HepG2 (cell line): ENCODE measurements at regions not wholly inside any gene's neighbourhood (a gene's known extent, or its start where the extent isn't known, plus 50 kb on each side); places are given as distances from the start of the nearest gene placed in this dataset.
A peak's percentile ranks its signal among the peaks of the same experiment; 100 is the strongest.

Source experiments
- ATAC-seq: fragments of 200-7000 bp; cut with Tn5 transposase; 3 replicates; pipeline ENCODE4 v1.9.1; 2020; ENCODE audit warnings: mild to moderate bottlenecking, moderate library complexity
- BruUV-seq: library from RNA; stranded (reverse); fragments of 400-500 nt; replicated peaks from 2 replicates; lab custom pipeline; 2021; lab: Mats Ljungman, UMichigan
- CTCF ChIA-PET: fragments of 300-600 bp; formaldehyde crosslinking; extraction: SDS; loops from one replicate; lab custom pipeline; 2021; ENCODE audit warnings: low total read pairs, inconsistent platforms, low intra/inter-chr PET ratio; lab: Yijun Ruan, JAX
- POLR2A ChIA-PET: fragments of 350-600 bp; sonication (Branson Sonifier 250); formaldehyde crosslinking; loops from one replicate; lab custom pipeline; 2020; ENCODE audit warnings: antibody characterized with exemption, inconsistent platforms; lab: Yijun Ruan, JAX
- DNase-seq: peaks from one replicate; pipeline ENCODE4 v3.0.0-alpha.2; 2015; ENCODE audit warnings: low spot score
- FAIRE-seq: peaks from 3 replicates; lab custom pipeline; 2011; peaks lifted over from hg19 to GRCh38; lab: Jason Lieb, UNC
- H2AFZ ChIP-seq: one replicate; pipeline ENCODE4 v1.6.1; 2011; ENCODE audit warnings: low read length, inconsistent platforms
- H3K27ac ChIP-seq: fragments of 300-600 bp; 3 replicates; pipeline ENCODE4 v1.8.0; 2011; ENCODE audit warnings: mixed run types, mild to moderate bottlenecking, mixed read lengths, low read length, inconsistent platforms; ENCODE audit not compliant: insufficient read depth; ENCODE audit errors: extremely low read length
- H3K27me3 ChIP-seq, 2 experiments: fragments of 200-600 bp in 1 of 2; 2 replicates in 1 of 2; 3 replicates in 1 of 2; pipeline versions ENCODE4 v1.6.0 to v1.8.0; 2011; ENCODE audit warnings: low read length in 2 of 2, mild to moderate bottlenecking in 2 of 2, moderate library complexity in 2 of 2, inconsistent platforms in 1 of 2; ENCODE audit not compliant: insufficient read depth in 2 of 2, control insufficient read depth in 1 of 2
- H3K36me3 ChIP-seq, 2 experiments: fragments of 200-600 bp in 1 of 2; replicated peaks in 1 of 2; 2 replicates in 1 of 2; 3 replicates in 1 of 2; pipeline versions ENCODE4 v1.5.1 to v1.8.0; 2011; ENCODE audit warnings: low read length in 2 of 2, inconsistent platforms in 1 of 2; ENCODE audit not compliant: insufficient read depth in 2 of 2, control insufficient read depth in 1 of 2
- H3K4me1 ChIP-seq: 2 replicates; pipeline ENCODE4 v1.5.1; 2012; ENCODE audit warnings: low read length, inconsistent platforms; ENCODE audit not compliant: insufficient read depth
- H3K4me2 ChIP-seq: 2 replicates; pipeline ENCODE4 v1.6.0; 2011; ENCODE audit warnings: low read depth, low read length, inconsistent platforms
- H3K4me3 ChIP-seq, 3 experiments: fragments of 200-600 bp in 1 of 3; sonication (generic), shearing (Covaris generic) in 1 of 3; replicated peaks in 1 of 3; 2 replicates each; pipeline ENCODE4 v1.5.1; 2011 to 2016; ENCODE audit warnings: low read length in 3 of 3, inconsistent platforms in 2 of 3, low read depth in 2 of 3, mild to moderate bottlenecking in 2 of 3, control low read depth in 1 of 3, mixed read lengths in 1 of 3; ENCODE audit not compliant: insufficient read depth in 1 of 3
- H3K79me2 ChIP-seq: one replicate; pipeline ENCODE4 v1.6.1; 2011; ENCODE audit warnings: low read length, inconsistent platforms; ENCODE audit not compliant: insufficient read depth
- H3K9ac ChIP-seq: 2 replicates; pipeline ENCODE4 v1.6.0; 2011; ENCODE audit warnings: mild to moderate bottlenecking, low read depth, low read length, inconsistent platforms; ENCODE audit not compliant: insufficient read depth
- H3K9me3 ChIP-seq: 2 replicates; pipeline ENCODE4 v1.5.1; 2012; ENCODE audit warnings: mild to moderate bottlenecking, low read length
- H4K20me1 ChIP-seq: 2 replicates; pipeline ENCODE4 v1.6.0; 2011; ENCODE audit warnings: inconsistent platforms, mild to moderate bottlenecking, low read length, moderate library complexity; ENCODE audit not compliant: insufficient read depth
- ELF3 ChIP-seq: IDR thresholded peaks from 2 replicates; pipeline ENCODE4 v1.6.1; 2016; ENCODE audit warnings: missing genetic modification reagents, missing compliant biosample characterization
- FOSL2 ChIP-seq: sonication (generic); formaldehyde crosslinking; IDR thresholded peaks from 2 replicates; pipeline ENCODE4 v1.4.0; 2020; ENCODE audit warnings: missing genetic modification reagents
- HCFC1 ChIP-seq: fragments of 150-350 bp; IDR thresholded peaks from 2 replicates; pipeline ENCODE4 v1.6.1; 2014; ENCODE audit warnings: low read depth, low read length
- ZBTB20 ChIP-seq: sonication (generic); formaldehyde crosslinking; IDR thresholded peaks from 2 replicates; pipeline ENCODE4 v1.8.1; 2023; ENCODE audit warnings: missing genetic modification reagents, low read depth, mild to moderate bottlenecking, borderline replicate concordance
- ZNF343 ChIP-seq: sonication (generic); formaldehyde crosslinking; IDR thresholded peaks from 2 replicates; pipeline ENCODE4 v1.4.0; 2020; ENCODE audit warnings: mild to moderate bottlenecking, missing genetic modification reagents
- WGBS: methylation state at CpG from one replicate; pipeline ENCODE4 v1.1.6; 2017; ENCODE audit warnings: low lambda C conversion rate; 5-methylcytosine and 5-hydroxymethylcytosine counted together
- in situ Hi-C: cut with HindIII; loops from 2 replicates; pipeline ENCODE4 v1.10.0; 2017; ENCODE audit warnings: low pct_unique_long_range_greater_than_20kb; ENCODE audit not compliant: extremely low pct_ligation_motif_present
- intact Hi-C: fragments of 100-400 bp; cut with micrococcal nuclease; formaldehyde crosslinking; loops from one replicate; pipeline ENCODE4 v1.10.0; 2022; ENCODE audit not compliant: unreplicated experiment
- TF ChIP-seq, protein P1 (sequence below): sonication (generic); formaldehyde crosslinking; IDR thresholded peaks from 2 replicates; pipeline ENCODE4 v1.9.0; 2021; ENCODE audit warnings: missing genetic modification reagents, mild to moderate bottlenecking, borderline replicate concordance
- TF ChIP-seq, protein P2 (sequence below): sonication (generic); formaldehyde crosslinking; IDR thresholded peaks from 2 replicates; pipeline ENCODE4 v1.8.1; 2023; ENCODE audit warnings: mild to moderate bottlenecking, moderate library complexity, missing genetic modification reagents

GRCh38 chr4:138672393-138672976, 343.1 kb upstream of the NOCT start:
- no peaks in the 10 kb centered on the region for H3K36me3 ChIP-seq
- TF ChIP-seq ZNF343 (peak; percentile 78; the same call in 1 of the 2 replicates), ELF3 (CRISPR knock-in tag) (no peak)
- H3K9me3 ChIP-seq, result no peaks in the 10 kb centered on the region
- peak overlapping the region; percentile 53 for H3K4me2 ChIP-seq
- no peak overlapping the region for H3K27ac ChIP-seq
- 0 out of 5 replicates have a peak, but pooled peaks cover 0 to 5% of the 10 kb centered on the region in 2 experiments for H3K27me3 ChIP-seq
- FAIRE-seq, result no peak
- H3K79me2 ChIP-seq, result no peaks in the 10 kb centered on the region
- in situ Hi-C loops (loop anchor here (10.0 kb wide), 1 partner anchor 98 kb away; no protein-coding TSS in a partner anchor), intact Hi-C loops (no loop called here)
- no peak overlapping the region for H2AFZ ChIP-seq
- DNase-seq, result no peak
- ChIA-PET CTCF (no interaction called here), POLR2A (no interaction called here)
- no peak overlapping the region for H3K9ac ChIP-seq
- no peaks in the 10 kb centered on the region for H4K20me1 ChIP-seq
- H3K4me3 ChIP-seq, result 0 out of 6 replicates have a peak overlapping the region, but pooled peaks of 1 of the 3 experiments have one; percentile 32
- ATAC-seq, result peak; percentile 54
- peaks cover 19% of the 10 kb centered on the region for H3K4me1 ChIP-seq
- 29% methylated on average over 9 of the region's 9 CpGs for WGBS
- BruUV-seq, result no TSS peak

DNA sequence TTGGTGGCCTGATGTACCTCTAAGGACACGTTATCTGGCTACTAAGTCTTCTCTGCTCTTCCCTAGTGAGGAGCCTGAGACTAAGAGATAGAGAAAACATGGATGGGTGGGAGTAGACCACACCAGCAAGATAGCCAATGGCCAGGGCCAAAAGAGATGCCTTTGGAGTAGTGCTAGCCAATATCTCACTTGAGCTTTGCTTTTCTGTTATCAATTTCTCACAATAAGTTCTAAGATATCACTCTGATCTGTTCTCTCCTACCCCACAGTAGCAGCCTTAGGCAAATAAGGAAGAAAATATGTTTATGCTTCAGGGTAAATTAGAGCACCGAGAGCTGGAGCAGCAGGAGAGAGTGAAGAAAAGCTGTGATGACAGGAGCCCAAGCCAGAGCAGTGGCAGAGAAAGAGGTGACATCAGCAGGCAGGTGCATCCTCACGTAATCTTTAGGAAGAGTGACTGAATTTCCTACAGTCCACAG, 343.9 kb upstream of the NOCT start:
- no peak for FAIRE-seq
- 5% methylated on average over 3 of the region's 3 CpGs for WGBS
- 0 out of 5 replicates have a peak, but pooled peaks cover 0 to 5% of the 10 kb centered on the region in 2 experiments for H3K27me3 ChIP-seq
- no peak overlapping the region for H3K4me2 ChIP-seq
- no peak overlapping the region for H2AFZ ChIP-seq
- no peak overlapping the region for H3K9ac ChIP-seq
- ChIA-PET POLR2A (no interaction called here), CTCF (no interaction called here)
- in situ Hi-C loops, result loop anchor here (10.0 kb wide), 1 partner anchor 97 kb away; no protein-coding TSS in a partner anchor
- no peaks in the 10 kb centered on the region for H3K79me2 ChIP-seq
- TF ChIP-seq, protein P1, sequence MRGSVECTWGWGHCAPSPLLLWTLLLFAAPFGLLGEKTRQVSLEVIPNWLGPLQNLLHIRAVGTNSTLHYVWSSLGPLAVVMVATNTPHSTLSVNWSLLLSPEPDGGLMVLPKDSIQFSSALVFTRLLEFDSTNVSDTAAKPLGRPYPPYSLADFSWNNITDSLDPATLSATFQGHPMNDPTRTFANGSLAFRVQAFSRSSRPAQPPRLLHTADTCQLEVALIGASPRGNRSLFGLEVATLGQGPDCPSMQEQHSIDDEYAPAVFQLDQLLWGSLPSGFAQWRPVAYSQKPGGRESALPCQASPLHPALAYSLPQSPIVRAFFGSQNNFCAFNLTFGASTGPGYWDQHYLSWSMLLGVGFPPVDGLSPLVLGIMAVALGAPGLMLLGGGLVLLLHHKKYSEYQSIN (CRISPR knock-in tag), result no peak
- TF ChIP-seq FOSL2 (CRISPR knock-in tag) (no peak), ZBTB20 (no peak), HCFC1 (no peak)
- TF ChIP-seq, protein P2, sequence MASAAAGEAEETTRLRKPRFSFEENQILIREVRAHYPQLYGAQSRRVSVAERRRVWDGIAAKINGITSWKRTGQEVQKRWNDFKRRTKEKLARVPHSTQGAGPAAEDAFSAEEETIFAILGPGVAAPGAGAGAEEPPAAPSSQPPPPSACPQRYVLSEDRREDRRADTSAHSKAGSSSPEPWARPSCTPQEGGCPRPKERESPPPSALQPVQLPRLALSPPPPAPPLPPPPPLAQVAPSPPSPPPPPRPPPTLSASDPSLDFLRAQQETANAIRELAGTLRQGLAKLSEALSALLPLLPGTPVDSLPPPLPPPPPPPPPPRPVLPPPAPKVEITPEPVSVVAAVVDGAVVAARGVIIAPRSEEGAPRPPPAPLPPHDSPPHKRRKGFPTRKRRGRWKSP (CRISPR knock-in tag), result no peak
- H3K4me3 ChIP-seq, result no peak overlapping the region
- peaks cover 19% of the 10 kb centered on the region for H3K4me1 ChIP-seq
- intact Hi-C loops, result no loop called here
- H3K27ac ChIP-seq, result no peak overlapping the region
- H3K36me3 ChIP-seq, result no peaks in the 10 kb centered on the region
- no peak for DNase-seq
- H4K20me1 ChIP-seq, result no peaks in the 10 kb centered on the region
- BruUV-seq, result no TSS peak
- no peaks in the 10 kb centered on the region for H3K9me3 ChIP-seq
- ATAC-seq, result no peak
